SU-DHL-6 (cell line): ENCODE measurements at regions not wholly inside any gene's neighbourhood (a gene's known extent, or its start where the extent isn't known, plus 50 kb on each side); places are given as distances from the start of the nearest gene placed in this dataset.

Source experiments
- H2AFZ ChIP-seq: fragments of 200-600 bp; sonication (generic); 2 replicates; pipeline ENCODE4 v1.6.1; 2014; ENCODE audit warnings: low read depth, mild to moderate bottlenecking, moderate library complexity, mixed read lengths, antibody characterized with exemption, low read length; ENCODE audit not compliant: severe bottlenecking
- H3F3A ChIP-seq: fragments of 200-600 bp; shearing (Covaris generic); 2 replicates; pipeline ENCODE4 v1.6.0; 2016; ENCODE audit warnings: antibody characterized with exemption, mild to moderate bottlenecking; ENCODE audit not compliant: insufficient read depth
- H3K27ac ChIP-seq: fragments of 200-600 bp; sonication (generic); 2 replicates; pipeline ENCODE4 v1.5.1; 2016; ENCODE audit warnings: low read depth, mild to moderate bottlenecking, low read length, moderate library complexity, mixed read lengths
- H3K27me3 ChIP-seq: fragments of 200-600 bp; sonication (generic), shearing (Covaris generic); 2 replicates; pipeline ENCODE4 v1.6.0; 2014; ENCODE audit warnings: mild to moderate bottlenecking, low read length
- H3K36me3 ChIP-seq: fragments of 200-600 bp; sonication (generic); 2 replicates; pipeline ENCODE4 v1.6.1; 2014; ENCODE audit warnings: mild to moderate bottlenecking, low read length, mixed read lengths
- H3K4me2 ChIP-seq: fragments of 300-600, 200-600 bp; shearing (Covaris generic), sonication (generic); 2 replicates; pipeline ENCODE4 v1.6.0; 2014; ENCODE audit warnings: low read length, low read depth, mild to moderate bottlenecking; ENCODE audit not compliant: poor library complexity, severe bottlenecking
- H3K4me3 ChIP-seq: fragments of 200-600 bp; sonication (generic); 2 replicates; pipeline ENCODE4 v1.5.1; 2014; ENCODE audit warnings: antibody characterized with exemption, low read length, mild to moderate bottlenecking, mixed read lengths; ENCODE audit not compliant: insufficient read depth, poor library complexity, severe bottlenecking
- H3K79me2 ChIP-seq: fragments of 200-600 bp; sonication (generic); 2 replicates; pipeline ENCODE4 v1.6.1; 2014; ENCODE audit warnings: mild to moderate bottlenecking, low read length, moderate library complexity; ENCODE audit not compliant: insufficient read depth
- H3K9ac ChIP-seq: fragments of 200-600 bp; sonication (generic); 2 replicates; pipeline ENCODE4 v1.7.0; 2014; ENCODE audit warnings: mild to moderate bottlenecking, low read length
- H3K9me2 ChIP-seq: fragments of 200-600 bp; sonication (generic); replicated peaks from 2 replicates; pipeline ENCODE4 v1.6.1; 2014; ENCODE audit warnings: low read length; ENCODE audit not compliant: insufficient read depth
- H3K9me3 ChIP-seq: fragments of 200-600 bp; sonication (generic); 2 replicates; pipeline ENCODE4 v1.6.1; 2014; ENCODE audit warnings: low read length, mixed read lengths; ENCODE audit not compliant: insufficient read depth
- H4K20me1 ChIP-seq: fragments of 200-600 bp; sonication (generic); 2 replicates; pipeline ENCODE4 v1.6.1; 2014; ENCODE audit warnings: low read depth, mild to moderate bottlenecking, antibody characterized with exemption, low read length, moderate library complexity, mixed read lengths
- CTCF ChIP-seq: fragments of 200-600 bp; sonication (generic); IDR thresholded peaks from one replicate; pipeline ENCODE4 v1.5.1; 2017; ENCODE audit warnings: antibody characterized with exemption, mild to moderate bottlenecking, low read length, moderate library complexity; ENCODE audit not compliant: insufficient read depth, poor library complexity, severe bottlenecking
- EZH2phosphoT487 ChIP-seq: fragments of 200-600 bp; sonication (generic), shearing (Covaris generic); conservative IDR thresholded peaks from 2 replicates; pipeline ENCODE4 v1.6.1; 2018; ENCODE audit warnings: mild to moderate bottlenecking, antibody characterized with exemption, low read length, moderate library complexity, mixed read lengths

DNA sequence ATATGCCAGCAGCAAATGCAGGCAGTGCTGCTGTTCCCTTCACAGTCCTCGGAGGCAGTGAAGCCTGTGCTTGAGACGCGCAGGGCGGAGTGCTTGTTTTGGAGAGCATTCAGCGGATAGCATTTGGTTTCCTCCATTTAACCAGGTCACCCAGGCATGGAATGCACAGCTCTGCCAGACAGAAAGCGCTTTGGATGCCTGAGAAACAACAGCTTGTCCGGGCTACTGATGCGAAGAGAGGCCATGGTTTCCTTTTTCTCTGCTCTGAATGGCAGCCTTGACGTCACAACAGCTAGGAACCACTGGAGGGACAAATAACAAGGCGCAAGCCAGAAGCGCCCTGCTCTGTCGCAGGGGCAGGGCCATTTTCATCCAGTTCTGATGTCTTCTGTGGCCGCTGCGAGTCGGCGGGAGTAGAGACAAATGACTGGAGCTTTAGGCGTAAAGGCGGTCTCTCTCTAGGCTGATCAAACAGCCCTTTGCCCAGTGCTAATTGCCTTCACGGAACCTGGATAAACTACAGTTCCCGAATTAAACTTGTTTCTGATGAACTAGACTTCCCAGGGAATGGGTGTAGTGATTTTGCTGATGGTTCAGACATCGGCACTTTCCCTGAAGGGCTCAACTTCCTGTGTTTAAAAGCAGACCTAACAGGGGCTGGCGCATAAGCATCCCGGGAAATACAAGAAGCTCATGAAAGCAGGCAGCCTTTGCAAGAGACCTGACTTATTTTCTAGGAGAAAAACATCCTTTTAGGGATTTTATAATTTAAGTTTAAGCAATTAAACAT is 187.6 kb upstream of the KLF14 start:
- H3F3A ChIP-seq: no peaks in the 10 kb centered on the region
- H3K4me3 ChIP-seq: no peak overlapping the region
- H3K9ac ChIP-seq: no peak overlapping the region
- H3K27me3 ChIP-seq: no peaks in the 10 kb centered on the region
- H3K4me2 ChIP-seq: no peak overlapping the region
- no peak overlapping the region for H3K27ac ChIP-seq
- H3K36me3 ChIP-seq: no peaks in the 10 kb centered on the region
- no peaks in the 10 kb centered on the region for H3K79me2 ChIP-seq
- H3K9me2 ChIP-seq: no peaks in the 10 kb centered on the region
- no peaks in the 10 kb centered on the region for H3K9me3 ChIP-seq
- TF ChIP-seq EZH2phosphoT487 (no peak), CTCF (no peak)
- no peaks in the 10 kb centered on the region for H4K20me1 ChIP-seq
- H2AFZ ChIP-seq: no peak overlapping the region

- no peak overlapping the region for H3K4me2 ChIP-seq
- H3K9me2 ChIP-seq: no peaks in the 10 kb centered on the region
- H4K20me1 ChIP-seq: no peaks in the 10 kb centered on the region
- no peaks in the 10 kb centered on the region for H3F3A ChIP-seq
- no peaks in the 10 kb centered on the region for H3K79me2 ChIP-seq
- H3K36me3 ChIP-seq: no peaks in the 10 kb centered on the region
- H3K9ac ChIP-seq: no peak overlapping the region
- TF ChIP-seq CTCF (no peak), EZH2phosphoT487 (no peak)
- H3K27ac ChIP-seq: no peak overlapping the region
- no peak overlapping the region for H2AFZ ChIP-seq
- H3K27me3 ChIP-seq: no peaks in the 10 kb centered on the region
- H3K9me3 ChIP-seq: no peaks in the 10 kb centered on the region
- no peak overlapping the region for H3K4me3 ChIP-seq
Observed at GRCh38 chr7:130922206-130923112, 188.5 kb upstream of the KLF14 start.

- Histone ChIP-seq H3K36me3 (no peaks in the 10 kb centered on the region), H3K9ac (no peak overlapping the region), H3F3A (no peaks in the 10 kb centered on the region), H3K79me2 (no peaks in the 10 kb centered on the region), H3K27ac (no peak overlapping the region), H3K4me3 (no peak overlapping the region), H3K27me3 (no peaks in the 10 kb centered on the region), H3K9me2 (no peaks in the 10 kb centered on the region), H3K4me2 (no peak overlapping the region), H4K20me1 (no peaks in the 10 kb centered on the region), H2AFZ (no peak overlapping the region), H3K9me3 (no peaks in the 10 kb centered on the region)
- TF ChIP-seq CTCF (no peak), EZH2phosphoT487 (no peak)
Observed at GRCh38 chr7:130923365-130923764, 189.4 kb upstream of the KLF14 start.
